A673 (cell line): ENCODE measurements at regions not wholly inside any gene's neighbourhood (a gene's known extent, or its start where the extent isn't known, plus 50 kb on each side); places are given as distances from the start of the nearest gene placed in this dataset.

Experiments used
- BruUV-seq: library from RNA; stranded (reverse); fragments of 400-500 nt; replicated peaks from 2 replicates; lab custom pipeline; 2021; lab: Mats Ljungman, UMichigan
- CTCF ChIA-PET: fragments of 300-600 bp; sonication (Branson Sonifier 250); formaldehyde crosslinking; loops from one replicate; lab custom pipeline; 2022; ENCODE audit warnings: antibody characterized with exemption; lab: Charles Lee
- POLR2A ChIA-PET: fragments of 300-600 bp; sonication (Branson Sonifier 250); formaldehyde crosslinking; loops from one replicate; lab custom pipeline; 2022; ENCODE audit warnings: antibody characterized with exemption; ENCODE audit not compliant: low non-redundant PET; lab: Charles Lee
- DNase-seq: peaks from one replicate; pipeline ENCODE4 v3.0.0-alpha.2; 2015; ENCODE audit warnings: low spot score
- H3K27ac ChIP-seq: fragments of 200-600 bp; sonication (generic); 2 replicates; pipeline ENCODE4 v1.5.1; 2016; ENCODE audit warnings: mixed run types, low read depth, mild to moderate bottlenecking, mixed read lengths, antibody characterized with exemption, low read length; ENCODE audit not compliant: poor library complexity, severe bottlenecking
- H3K27me3 ChIP-seq: fragments of 200-600 bp; sonication (generic); replicated peaks from 2 replicates; pipeline ENCODE4 v1.6.1; 2017; ENCODE audit warnings: mixed run types, low read depth, mild to moderate bottlenecking, mixed read lengths, antibody characterized with exemption, low read length; ENCODE audit not compliant: insufficient read depth, poor library complexity
- H3K36me3 ChIP-seq: fragments of 200-600 bp; sonication (generic); 2 replicates; pipeline ENCODE4 v1.6.1; 2016; ENCODE audit warnings: mixed run types, mild to moderate bottlenecking, mixed read lengths, antibody characterized with exemption, low read length; ENCODE audit not compliant: insufficient read depth, poor library complexity, severe bottlenecking
- H3K4me1 ChIP-seq: fragments of 200-600 bp; sonication (generic); 2 replicates; pipeline ENCODE4 v1.6.1; 2017; ENCODE audit warnings: mixed run types, mild to moderate bottlenecking, mixed read lengths, antibody characterized with exemption, low read length; ENCODE audit not compliant: insufficient read depth, poor library complexity, severe bottlenecking
- H3K4me3 ChIP-seq: fragments of 200-600 bp; sonication (generic); 2 replicates; pipeline ENCODE4 v1.5.1; 2016; ENCODE audit warnings: low read depth, mixed run types, mild to moderate bottlenecking, mixed read lengths, low read length; ENCODE audit not compliant: poor library complexity, severe bottlenecking
- H3K9me3 ChIP-seq: fragments of 200-600 bp; sonication (generic); 2 replicates; pipeline ENCODE4 v1.6.1; 2016; ENCODE audit warnings: mixed run types, low read depth, mild to moderate bottlenecking, mixed read lengths, antibody characterized with exemption, low read length; ENCODE audit not compliant: poor library complexity, severe bottlenecking
- CTCF ChIP-seq: fragments of 300-800, 200-600 bp; sonication (generic); conservative IDR thresholded peaks from 2 replicates; pipeline ENCODE4 v1.5.1; 2017; ENCODE audit warnings: low read depth, mild to moderate bottlenecking, antibody characterized with exemption, low read length, moderate library complexity, mixed read lengths
- EZH2 ChIP-seq: fragments of 200-600 bp; sonication (generic); IDR thresholded peaks from 2 replicates; pipeline ENCODE4 v1.6.1; 2017; ENCODE audit warnings: borderline replicate concordance, low read depth, mild to moderate bottlenecking, mixed read lengths, antibody characterized with exemption, low read length; ENCODE audit not compliant: poor library complexity, severe bottlenecking
- intact Hi-C: fragments of 100-400 bp; cut with micrococcal nuclease; formaldehyde crosslinking; loops from one replicate; pipeline ENCODE4 v1.10.0; 2022; ENCODE audit not compliant: unreplicated experiment

GRCh38 chr11:134835561-134835960 lies 423.5 kb upstream of the B3GAT1 start:
- Histone ChIP-seq H3K27me3 (peaks cover 5% of the 10 kb centered on the region), H3K27ac (no peak overlapping the region), H3K4me1 (no peaks in the 10 kb centered on the region), H3K9me3 (no peaks in the 10 kb centered on the region), H3K36me3 (no peaks in the 10 kb centered on the region), H3K4me3 (no peak overlapping the region)
- POLR2A ChIA-PET = no interaction called here
- TF ChIP-seq EZH2 (no peak), CTCF (no peak)
- no TSS peak for BruUV-seq
- no peak for DNase-seq
- CTCF ChIA-PET = no interaction called here
- intact Hi-C loops = no loop called here

- no peaks in the 10 kb centered on the region for H3K27me3 ChIP-seq
- H3K9me3 ChIP-seq = peaks cover 4% of the 10 kb centered on the region
- H3K4me3 ChIP-seq = no peak overlapping the region
- H3K4me1 ChIP-seq = no peaks in the 10 kb centered on the region
- H3K27ac ChIP-seq = no peak overlapping the region
- POLR2A ChIA-PET = no interaction called here
- H3K36me3 ChIP-seq = no peaks in the 10 kb centered on the region
- no peak for TF ChIP-seq EZH2
- TF ChIP-seq CTCF = no peak
- no peak for DNase-seq
- intact Hi-C loops = no loop called here
- BruUV-seq = no TSS peak
- CTCF ChIA-PET = no interaction called here
Observed at GRCh38 chr11:134830312-134830711, 418.3 kb upstream of the B3GAT1 start.

GRCh38 chr11:134823970-134824369 lies 411.9 kb upstream of the B3GAT1 start:
- Histone ChIP-seq H3K4me1 (no peaks in the 10 kb centered on the region), H3K27ac (no peak overlapping the region), H3K9me3 (no peaks in the 10 kb centered on the region), H3K27me3 (no peaks in the 10 kb centered on the region), H3K4me3 (no peak overlapping the region), H3K36me3 (no peaks in the 10 kb centered on the region)
- TF ChIP-seq CTCF (no peak), EZH2 (no peak)
- CTCF ChIA-PET = no interaction called here
- DNase-seq = no peak
- no TSS peak for BruUV-seq
- POLR2A ChIA-PET = no interaction called here
- intact Hi-C loops = no loop called here
